ENCODE measurements at regions not wholly inside any gene's neighbourhood (a gene's known extent, or its start where the extent isn't known, plus 50 kb on each side); places are given as distances from the start of the nearest gene placed in this dataset.

GRCh38 chr7:87671-88070 is 104.7 kb upstream of the FAM20C start:
- intact Hi-C loops (cut with DNase I) = no loop called here
- Histone ChIP-seq H3K27ac (no peak overlapping the region), H3K9me3 (no peaks in the 10 kb centered on the region), H3K4me3 (no peak overlapping the region), H3K4me1 (peaks cover 21% of the 10 kb centered on the region), H3K36me3 (no peaks in the 10 kb centered on the region), H3K27me3 (ENCODE audit: low read depth) (no peaks in the 10 kb centered on the region)
- DNase-seq (no peak), ATAC-seq (no peak)
- TF ChIP-seq CTCF (IDR thresholded peaks at IDR 0.05) = no peak

GRCh38 chr7:88095-88926 is 104.1 kb upstream of the FAM20C start:
- Histone ChIP-seq H3K27ac (no peak overlapping the region), H3K4me1 (peaks cover 21% of the 10 kb centered on the region), H3K9me3 (no peaks in the 10 kb centered on the region), H3K4me3 (no peak overlapping the region), H3K27me3 (ENCODE audit: low read depth) (peaks cover 5% of the 10 kb centered on the region), H3K36me3 (no peaks in the 10 kb centered on the region)
- ATAC-seq (no peak), DNase-seq (no peak)
- intact Hi-C loops (cut with DNase I) = no loop called here
- TF ChIP-seq CTCF (IDR thresholded peaks at IDR 0.05) = no peak

GRCh38 chr7:88927-89231 is 103.5 kb upstream of the FAM20C start:
- no peak for TF ChIP-seq CTCF (IDR thresholded peaks at IDR 0.05)
- Histone ChIP-seq H3K4me1 (peaks cover 21% of the 10 kb centered on the region), H3K9me3 (no peaks in the 10 kb centered on the region), H3K27ac (no peak overlapping the region), H3K36me3 (no peaks in the 10 kb centered on the region), H3K4me3 (no peak overlapping the region), H3K27me3 (ENCODE audit: low read depth) (peaks cover 5% of the 10 kb centered on the region)
- ATAC-seq = no peak
- intact Hi-C loops (cut with DNase I) = no loop called here
- DNase-seq = no peak

- Histone ChIP-seq H3K27ac (peak overlapping the region; percentile 46), H3K27me3 (ENCODE audit: low read depth) (peaks cover 5% of the 10 kb centered on the region), H3K4me3 (no peak overlapping the region), H3K9me3 (no peaks in the 10 kb centered on the region), H3K4me1 (peaks cover 21% of the 10 kb centered on the region), H3K36me3 (no peaks in the 10 kb centered on the region)
- DNase-seq (no peak), ATAC-seq (peak; percentile 44 to 53)
- intact Hi-C loops (cut with DNase I) = no loop called here
- TF ChIP-seq CTCF (IDR thresholded peaks at IDR 0.05) = no peak
Observed at GRCh38 chr7:89232-90019, 102.9 kb upstream of the FAM20C start.

GRCh38 chr7:90111-91063 is 102.0 kb upstream of the FAM20C start:
- Histone ChIP-seq H3K4me1 (peaks cover 21% of the 10 kb centered on the region), H3K36me3 (no peaks in the 10 kb centered on the region), H3K4me3 (no peak overlapping the region), H3K27ac (no peak overlapping the region), H3K27me3 (ENCODE audit: low read depth) (peaks cover 5% of the 10 kb centered on the region), H3K9me3 (no peaks in the 10 kb centered on the region)
- intact Hi-C loops (cut with DNase I) = no loop called here
- ATAC-seq (peak in 1 of 2 donors; percentile 24), DNase-seq (no peak)
- no peak for TF ChIP-seq CTCF (IDR thresholded peaks at IDR 0.05)

Data from lower lobe of right lung (tissue), 2 donors.